Lung microvascular endothelial cell (primary cell): ENCODE measurements at regions not wholly inside any gene's neighbourhood (a gene's known extent, or its start where the extent isn't known, plus 50 kb on each side); places are given as distances from the start of the nearest gene placed in this dataset.
"Not testable (repeated sequence)": the region's sequence is repeated elsewhere in the genome, so short reads cannot be mapped to it uniquely, and the experiment has no call there.

Experiments
- DNase-seq, 2 donors: peaks; one replicate each; pipeline versions ENCODE4 v3.0.0 to v3.0.0-alpha.2; 2010; ENCODE audit warnings: low read depth in 2 of 2

- no peak for DNase-seq
Measured at GRCh38 chr16:63830061-63830460, 1291.8 kb downstream of the CDH11 start.

GRCh38 chr16:63822818-63823217 is 1299.0 kb downstream of the CDH11 start:
- DNase-seq: no peak

GRCh38 chr16:63816276-63816675 is 1305.6 kb downstream of the CDH11 start:
- DNase-seq: no peak

GRCh38 chr16:63813862-63814261 is 1308.0 kb downstream of the CDH11 start:
- DNase-seq: no peak

GRCh38 chr16:63808730-63809129 is 1313.1 kb downstream of the CDH11 start:
- no peak for DNase-seq

GRCh38 chr16:63806794-63807506 is 1314.9 kb downstream of the CDH11 start:
- no peak for DNase-seq

- no peak for DNase-seq
Measured at GRCh38 chr16:63804126-63804525, 1317.7 kb downstream of the CDH11 start.

GRCh38 chr16:63789603-63790002 is 1332.3 kb downstream of the CDH11 start:
- no peak for DNase-seq

GRCh38 chr16:63787014-63787413 is 1334.8 kb downstream of the CDH11 start:
- no peak for DNase-seq

- no peak for DNase-seq
Measured at GRCh38 chr16:63785170-63785569, 1336.7 kb downstream of the CDH11 start.

GRCh38 chr16:63776437-63776836 is 1345.4 kb downstream of the CDH11 start:
- DNase-seq: no peak

- no peak for DNase-seq
Measured at GRCh38 chr16:63776034-63776433, 1345.8 kb downstream of the CDH11 start.

GRCh38 chr16:63774302-63774701 is 1347.6 kb downstream of the CDH11 start:
- no peak for DNase-seq

- no peak for DNase-seq
Measured at GRCh38 chr16:63769211-63769610, 1352.7 kb downstream of the CDH11 start.

GRCh38 chr16:63760246-63760645 is 1361.6 kb downstream of the CDH11 start:
- DNase-seq: not testable (repeated sequence)

- DNase-seq: no peak
Measured at GRCh38 chr16:63752347-63752746, 1369.5 kb downstream of the CDH11 start.

GRCh38 chr16:63749276-63749675 is 1372.6 kb downstream of the CDH11 start:
- DNase-seq: no peak

- DNase-seq: no peak
Measured at GRCh38 chr16:63745456-63745855, 1376.4 kb downstream of the CDH11 start.

- DNase-seq: no peak
Measured at GRCh38 chr16:63744077-63744874, 1377.6 kb downstream of the CDH11 start.

- no peak for DNase-seq
Measured at GRCh38 chr16:63742150-63742549, 1379.7 kb downstream of the CDH11 start.

GRCh38 chr16:63737633-63738032 is 1384.2 kb downstream of the CDH11 start:
- no peak for DNase-seq

GRCh38 chr16:63735456-63735855 is 1386.4 kb downstream of the CDH11 start:
- no peak for DNase-seq

- no peak for DNase-seq
Measured at GRCh38 chr16:63720848-63721247, 1401.0 kb downstream of the CDH11 start.
